B cell (primary cell): ENCODE measurements at regions not wholly inside any gene's neighbourhood (a gene's known extent, or its start where the extent isn't known, plus 50 kb on each side); places are given as distances from the start of the nearest gene placed in this dataset.

Source experiments
- ATAC-seq: fragments of 200-7000 bp; cut with Tn5 transposase; one replicate; pipeline ENCODE4 v1.10.0; 2021; ENCODE audit warnings: low read depth, mild to moderate bottlenecking, moderate number of reproducible peaks, moderate library complexity
- CTCF ChIA-PET: fragments of 350-600 bp; sonication (Branson Sonifier 250); formaldehyde crosslinking; loops from one replicate; lab custom pipeline; 2021; ENCODE audit warnings: antibody characterized with exemption, inconsistent platforms; lab: Charles Lee
- POLR2A ChIA-PET: fragments of 350-600 bp; sonication (Branson Sonifier 250); formaldehyde crosslinking; loops from one replicate; lab custom pipeline; 2021; ENCODE audit warnings: antibody characterized with exemption; lab: Charles Lee
- DNase-seq: peaks from one replicate; pipeline ENCODE4 v3.0.0; 2013
- H2AFZ ChIP-seq: 2 replicates; pipeline ENCODE4 v1.6.1; 2012; ENCODE audit warnings: mild to moderate bottlenecking, low read depth, low read length; ENCODE audit not compliant: insufficient read depth, poor library complexity, severe bottlenecking
- H3K27ac ChIP-seq, 2 donors: 1 replicate in 1 of 2; 2 replicates in 1 of 2; pipeline ENCODE4 v1.5.1; 2012 to 2013; ENCODE audit warnings: low read length in 2 of 2, mild to moderate bottlenecking in 2 of 2, moderate library complexity in 1 of 2
- H3K27me3 ChIP-seq, 4 experiments: fragments of 200-600 bp in 1 of 4; sonication (generic) in 1 of 4; replicated peaks in 1 of 4; 1 replicate in 2 of 4; 2 replicates in 2 of 4; pipeline versions ENCODE4 v1.6.1 to v1.7.0; 2013 to 2016; ENCODE audit warnings: low read length in 3 of 4, mild to moderate bottlenecking in 2 of 4, mixed read lengths in 1 of 4, moderate library complexity in 1 of 4; ENCODE audit not compliant: insufficient read depth in 4 of 4, control insufficient read depth in 3 of 4; ENCODE audit errors: control extremely low read depth in 1 of 4
- H3K36me3 ChIP-seq, 2 experiments: replicated peaks in 1 of 2; 1 replicate in 1 of 2; 2 replicates in 1 of 2; pipeline versions ENCODE4 v1.6.1 to v1.7.1; 2013; ENCODE audit warnings: low read length in 1 of 2; ENCODE audit not compliant: insufficient read depth in 2 of 2, control insufficient read depth in 1 of 2; ENCODE audit errors: control extremely low read depth in 1 of 2, extremely low read depth in 1 of 2
- H3K4me1 ChIP-seq, 2 donors: fragments of 200-600 bp in 1 of 2; sonication (generic) in 1 of 2; 1 replicate in 1 of 2; 2 replicates in 1 of 2; pipeline versions ENCODE4 v1.5.1 to v1.6.1; 2013 to 2017; ENCODE audit warnings: low read length in 2 of 2; ENCODE audit not compliant: control insufficient read depth in 2 of 2, insufficient read depth in 2 of 2
- H3K4me2 ChIP-seq: replicated peaks from 2 replicates; pipeline ENCODE3; 2012; ENCODE audit warnings: mild to moderate bottlenecking, low read depth, low read length; ENCODE audit not compliant: poor library complexity, severe bottlenecking
- H3K4me3 ChIP-seq, 5 experiments: fragments of 200-600 bp in 1 of 5; sonication (generic) in 1 of 5; 1 replicate in 3 of 5; 2 replicates in 2 of 5; pipeline versions ENCODE4 v1.5.1 to v1.7.0; 2011 to 2016; ENCODE audit warnings: low read length in 4 of 5, mild to moderate bottlenecking in 4 of 5, low read depth in 2 of 5, control low read depth in 1 of 5, moderate library complexity in 1 of 5; ENCODE audit not compliant: insufficient read depth in 1 of 5; ENCODE audit errors: control extremely low read depth in 1 of 5, extremely low read depth in 1 of 5
- H3K79me2 ChIP-seq: fragments of 200-600 bp; sonication (generic); one replicate; pipeline ENCODE4 v1.6.0; 2016; ENCODE audit warnings: low read length; ENCODE audit not compliant: control insufficient read depth, insufficient read depth
- H3K9ac ChIP-seq: fragments of 200-600 bp; sonication (generic); 2 replicates; pipeline ENCODE4 v1.6.1; 2017; ENCODE audit warnings: mild to moderate bottlenecking, low read length, moderate library complexity
- H3K9me3 ChIP-seq, 3 donors: one replicate each; pipeline versions ENCODE4 v1.6.1 to v1.7.1; 2013; ENCODE audit warnings: low read length in 2 of 3; ENCODE audit not compliant: control insufficient read depth in 2 of 3, insufficient read depth in 1 of 3; ENCODE audit errors: control extremely low read depth in 1 of 3
- H4K20me1 ChIP-seq: 2 replicates; pipeline ENCODE4 v1.6.0; 2012; ENCODE audit warnings: mild to moderate bottlenecking, low read length; ENCODE audit not compliant: insufficient read depth, control insufficient read depth, poor library complexity, severe bottlenecking
- H3K27ac Mint-ChIP-seq: one replicate; pipeline ENCODE4 v1.8.0; 2021; ENCODE audit warnings: mixed read lengths
- H3K27me3 Mint-ChIP-seq: one replicate; pipeline ENCODE4 v1.8.0; 2021; ENCODE audit warnings: mixed read lengths
- H3K4me1 Mint-ChIP-seq: one replicate; pipeline ENCODE4 v1.8.0; 2021; ENCODE audit warnings: mixed read lengths
- H3K4me3 Mint-ChIP-seq: one replicate; pipeline ENCODE4 v1.8.0; 2021; ENCODE audit warnings: mixed read lengths
- H3K9me3 Mint-ChIP-seq: one replicate; pipeline ENCODE4 v1.8.0; 2022; ENCODE audit warnings: mixed read lengths; ENCODE audit not compliant: insufficient read depth
- EZH2 ChIP-seq: IDR thresholded peaks from 2 replicates; pipeline ENCODE4 v1.6.1; 2012; ENCODE audit warnings: borderline replicate concordance, low read depth, mild to moderate bottlenecking, moderate library complexity, low read length; ENCODE audit not compliant: insufficient read depth, poor library complexity, severe bottlenecking
- WGBS: methylation state at CpG from one replicate; pipeline ENCODE4 v1.1.5; 2013; ENCODE audit warnings: missing lambda C conversion rate; ENCODE audit not compliant: insufficient coverage; 5-methylcytosine and 5-hydroxymethylcytosine counted together
- intact Hi-C: fragments of 100-400 bp; cut with micrococcal nuclease; formaldehyde crosslinking; loops from one replicate; pipeline ENCODE4 v1.10.0; 2022
- TF ChIP-seq, protein P1 (sequence below): fragments of 200-600 bp; IDR thresholded peaks from one replicate; pipeline ENCODE4 v1.8.0; 2022; ENCODE audit warnings: antibody characterized with exemption, mild to moderate bottlenecking

DNA sequence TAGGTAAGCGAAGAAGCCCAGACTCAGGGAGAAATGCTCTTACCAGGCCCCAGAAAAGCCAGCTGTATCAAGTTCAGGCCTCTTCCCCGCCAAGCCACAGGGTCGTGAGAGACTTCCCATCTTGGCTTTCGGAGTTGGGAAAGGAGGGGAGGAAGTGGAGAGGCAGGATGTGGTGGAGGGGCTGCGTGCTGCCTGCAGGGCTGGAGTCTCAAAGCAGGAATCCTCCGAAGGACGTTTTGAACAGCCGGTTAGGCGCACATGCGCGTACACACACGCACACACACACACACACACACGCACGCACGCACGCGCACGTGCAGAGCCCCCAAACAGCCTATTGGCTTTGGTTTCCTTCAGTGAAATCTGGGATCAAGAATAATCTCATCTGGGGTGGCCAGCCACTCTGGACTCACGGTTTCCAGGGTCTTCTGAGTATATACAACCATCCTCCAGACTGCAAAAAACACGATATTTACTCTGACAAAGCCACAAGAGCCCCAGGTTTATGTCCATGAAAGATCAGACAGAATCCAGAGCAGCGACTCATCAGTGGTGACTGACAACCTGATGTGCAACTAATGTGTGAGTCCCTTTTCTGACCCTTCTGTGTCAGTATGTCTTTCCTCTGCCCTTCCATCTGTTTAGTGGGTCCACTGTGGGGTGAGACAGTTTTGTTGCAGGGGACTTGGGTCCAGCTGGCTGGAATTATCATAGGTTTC, 115.0 kb upstream of the ZNF438 start:
- no peak overlapping the region for H3K27ac Mint-ChIP-seq
- H3K4me1 ChIP-seq: peaks cover 0 to 3% of the 10 kb centered on the region in 2 donors
- H2AFZ ChIP-seq: peak overlapping the region; percentile 21
- no peak overlapping the region for H3K27ac ChIP-seq
- ChIA-PET POLR2A (no interaction called here), CTCF (no interaction called here)
- H4K20me1 ChIP-seq: no peaks in the 10 kb centered on the region
- H3K4me3 ChIP-seq: no peak overlapping the region
- DNase-seq (no peak), ATAC-seq (no peak)
- intact Hi-C loops: no loop called here
- H3K27me3 ChIP-seq: peaks cover 0 to 7% (median 0%) of the 10 kb centered on the region in 4 experiments
- no peaks in the 10 kb centered on the region for H3K36me3 ChIP-seq
- H3K4me3 Mint-ChIP-seq: no peak overlapping the region
- H3K9me3 ChIP-seq: no peaks in the 10 kb centered on the region
- 23% methylated on average over 17 of the region's 21 CpGs for WGBS
- no peak overlapping the region for H3K4me2 ChIP-seq
- peaks cover 4% of the 10 kb centered on the region for H3K4me1 Mint-ChIP-seq
- no peak overlapping the region for H3K9ac ChIP-seq
- H3K27me3 Mint-ChIP-seq: peaks cover 9% of the 10 kb centered on the region
- no peaks in the 10 kb centered on the region for H3K79me2 ChIP-seq
- H3K9me3 Mint-ChIP-seq: no peaks in the 10 kb centered on the region
- no peak for TF ChIP-seq EZH2
- TF ChIP-seq, protein P1, sequence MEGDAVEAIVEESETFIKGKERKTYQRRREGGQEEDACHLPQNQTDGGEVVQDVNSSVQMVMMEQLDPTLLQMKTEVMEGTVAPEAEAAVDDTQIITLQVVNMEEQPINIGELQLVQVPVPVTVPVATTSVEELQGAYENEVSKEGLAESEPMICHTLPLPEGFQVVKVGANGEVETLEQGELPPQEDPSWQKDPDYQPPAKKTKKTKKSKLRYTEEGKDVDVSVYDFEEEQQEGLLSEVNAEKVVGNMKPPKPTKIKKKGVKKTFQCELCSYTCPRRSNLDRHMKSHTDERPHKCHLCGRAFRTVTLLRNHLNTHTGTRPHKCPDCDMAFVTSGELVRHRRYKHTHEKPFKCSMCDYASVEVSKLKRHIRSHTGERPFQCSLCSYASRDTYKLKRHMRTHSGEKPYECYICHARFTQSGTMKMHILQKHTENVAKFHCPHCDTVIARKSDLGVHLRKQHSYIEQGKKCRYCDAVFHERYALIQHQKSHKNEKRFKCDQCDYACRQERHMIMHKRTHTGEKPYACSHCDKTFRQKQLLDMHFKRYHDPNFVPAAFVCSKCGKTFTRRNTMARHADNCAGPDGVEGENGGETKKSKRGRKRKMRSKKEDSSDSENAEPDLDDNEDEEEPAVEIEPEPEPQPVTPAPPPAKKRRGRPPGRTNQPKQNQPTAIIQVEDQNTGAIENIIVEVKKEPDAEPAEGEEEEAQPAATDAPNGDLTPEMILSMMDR: no peak

DNA sequence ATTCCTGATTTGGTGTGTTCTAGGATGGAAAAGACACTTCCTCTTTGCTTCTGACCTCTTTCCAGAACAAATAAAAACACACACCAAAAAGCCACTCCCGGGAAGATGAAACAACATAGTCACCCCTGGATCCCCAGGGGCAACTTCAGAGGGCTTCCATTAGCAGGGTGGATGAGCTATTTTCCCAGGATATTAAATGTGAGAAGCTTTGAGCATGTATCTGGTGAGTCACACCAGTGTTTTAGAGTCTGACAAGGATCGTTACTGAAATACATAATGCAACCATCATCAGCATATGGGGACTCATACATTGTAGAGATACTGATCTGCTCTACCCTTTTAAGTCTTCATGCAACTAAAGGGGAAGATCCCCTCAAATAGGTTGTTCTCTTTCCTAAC, 115.5 kb upstream of the ZNF438 start:
- Mint-ChIP-seq H3K27ac (no peak overlapping the region), H3K4me3 (no peak overlapping the region), H3K27me3 (peaks cover 9% of the 10 kb centered on the region), H3K9me3 (no peaks in the 10 kb centered on the region), H3K4me1 (peaks cover 4% of the 10 kb centered on the region)
- Histone ChIP-seq H3K79me2 (no peaks in the 10 kb centered on the region), H3K9ac (no peak overlapping the region), H3K27me3 (peaks cover 0 to 7% (median 0%) of the 10 kb centered on the region in 4 experiments), H4K20me1 (no peaks in the 10 kb centered on the region), H3K36me3 (no peaks in the 10 kb centered on the region), H3K9me3 (no peaks in the 10 kb centered on the region), H2AFZ (no peak overlapping the region), H3K4me3 (no peak overlapping the region), H3K27ac (no peak overlapping the region), H3K4me1 (peaks cover 0 to 3% of the 10 kb centered on the region in 2 donors), H3K4me2 (no peak overlapping the region)
- POLR2A ChIA-PET: no interaction called here
- no peak for ATAC-seq
- TF ChIP-seq, protein P1: no peak
- TF ChIP-seq EZH2: no peak
- CTCF ChIA-PET: no interaction called here
- DNase-seq: no peak
- intact Hi-C loops: no loop called here
- WGBS: no CpG with 5 or more reads among the region's 2 CpGs
